ENCODE measurements at regions not wholly inside any gene's neighbourhood (a gene's known extent, or its start where the extent isn't known, plus 50 kb on each side); places are given as distances from the start of the nearest gene placed in this dataset.
A peak's percentile ranks its signal among the peaks of the same experiment; 100 is the strongest.

DNA sequence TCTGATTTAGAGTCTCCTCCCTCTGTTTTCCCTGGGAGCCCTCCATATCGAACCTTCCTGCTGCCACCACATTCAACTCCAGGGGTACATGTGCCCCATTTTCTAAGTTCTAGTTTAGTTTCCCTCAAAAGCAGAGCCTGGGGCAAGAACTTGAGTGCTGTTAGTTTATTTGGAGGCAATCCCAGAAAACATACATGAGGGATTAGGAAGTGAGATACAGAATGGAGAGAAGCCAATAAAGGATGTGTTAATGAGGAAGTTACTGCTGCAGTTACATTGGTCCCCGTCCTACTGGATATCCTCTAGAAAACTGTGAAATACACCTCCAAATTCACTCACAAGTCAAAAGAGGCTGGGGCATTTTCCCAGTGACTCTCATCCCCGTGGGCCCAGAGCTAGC is 159.4 kb upstream of the SMARCA2 start:
- DNase-seq: no peak
- H3K9me3 Mint-ChIP-seq: no peaks in the 10 kb centered on the region
- CTCF ChIA-PET: no interaction called here
- no peak overlapping the region for H3K4me3 Mint-ChIP-seq
- H3K27ac Mint-ChIP-seq: no peak overlapping the region
- no peaks in the 10 kb centered on the region for H3K27me3 Mint-ChIP-seq
- POLR2A ChIA-PET: no interaction called here
- no peaks in the 10 kb centered on the region for H3K4me1 Mint-ChIP-seq
- no peaks in the 10 kb centered on the region for H3K36me3 Mint-ChIP-seq (ENCODE audit: low read depth)

DNA sequence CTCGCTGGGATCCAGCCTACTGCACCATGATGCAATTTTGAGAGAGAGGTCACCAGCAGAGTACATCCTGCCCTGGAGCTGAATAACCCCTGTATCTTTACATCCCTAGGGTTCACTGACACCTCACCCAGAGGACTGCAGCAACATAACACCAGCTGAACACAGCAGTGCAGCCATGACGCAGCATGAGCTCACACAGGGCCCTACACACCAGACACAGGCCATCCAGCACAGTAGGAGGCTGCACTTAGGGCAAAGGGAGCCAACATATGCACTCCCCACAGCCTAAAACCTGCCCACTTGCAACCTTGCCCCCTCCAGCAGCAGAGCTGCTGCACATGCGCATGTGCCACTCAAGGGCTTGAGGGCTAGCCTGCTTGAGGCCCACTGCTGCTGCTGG is 157.3 kb upstream of the SMARCA2 start:
- CTCF ChIA-PET: no interaction called here
- Mint-ChIP-seq H3K4me3 (no peak overlapping the region), H3K27ac (no peak overlapping the region), H3K9me3 (peaks cover 4% of the 10 kb centered on the region), H3K27me3 (peaks cover 7% of the 10 kb centered on the region), H3K4me1 (peaks cover 9% of the 10 kb centered on the region), H3K36me3 (ENCODE audit: low read depth) (peaks cover 3% of the 10 kb centered on the region)
- DNase-seq: no peak
- POLR2A ChIA-PET: no interaction called here

DNA sequence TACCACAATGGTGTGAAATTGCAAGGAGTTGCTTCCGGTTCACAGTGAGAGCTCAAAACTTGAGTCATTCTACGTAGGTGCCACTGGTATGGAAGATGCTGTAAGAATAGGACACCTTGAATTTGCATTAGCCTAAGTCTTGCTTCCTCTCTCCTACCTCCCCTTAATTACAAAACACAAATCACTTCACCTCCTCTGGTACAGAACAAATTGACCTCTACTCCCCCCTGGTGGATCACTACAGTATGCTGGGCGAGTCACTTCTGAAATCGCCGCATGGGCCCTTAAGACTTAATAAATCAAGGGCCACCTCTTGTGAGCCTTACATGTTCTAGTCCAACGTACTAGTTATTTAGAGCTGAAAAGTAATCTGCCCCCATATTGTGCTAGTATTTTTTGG is 145.3 kb upstream of the SMARCA2 start:
- H3K27me3 Mint-ChIP-seq: peaks cover 45% of the 10 kb centered on the region
- ChIA-PET POLR2A (no interaction called here), CTCF (no interaction called here)
- no peak overlapping the region for H3K27ac Mint-ChIP-seq
- DNase-seq: no peak
- no peaks in the 10 kb centered on the region for H3K36me3 Mint-ChIP-seq (ENCODE audit: low read depth)
- peaks cover 7% of the 10 kb centered on the region for H3K4me1 Mint-ChIP-seq
- no peak overlapping the region for H3K4me3 Mint-ChIP-seq
- no peaks in the 10 kb centered on the region for H3K9me3 Mint-ChIP-seq

DNA sequence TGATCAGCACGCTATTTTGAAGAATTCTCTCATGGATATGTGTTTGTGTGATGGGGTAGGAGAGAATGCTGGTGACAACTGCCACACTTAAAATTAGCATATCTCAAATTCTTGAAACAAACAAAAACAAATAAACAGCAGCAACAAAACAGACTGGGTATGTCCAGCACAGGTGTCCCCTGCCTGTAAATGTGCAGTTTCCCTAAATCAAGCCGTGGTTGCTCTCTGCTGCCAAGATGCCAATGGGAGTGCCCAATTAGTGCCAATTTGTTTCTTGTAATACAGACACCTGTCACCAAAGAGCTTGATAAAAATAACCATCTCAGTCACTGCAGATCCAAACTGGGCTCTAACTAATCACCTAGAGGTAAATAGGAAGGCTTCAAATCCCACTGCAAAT is 144.2 kb upstream of the SMARCA2 start:
- H3K9me3 Mint-ChIP-seq: no peaks in the 10 kb centered on the region
- POLR2A ChIA-PET: no interaction called here
- peaks cover 17% of the 10 kb centered on the region for H3K4me1 Mint-ChIP-seq
- H3K4me3 Mint-ChIP-seq: no peak overlapping the region
- H3K36me3 Mint-ChIP-seq (ENCODE audit: low read depth): no peaks in the 10 kb centered on the region
- peaks cover 45% of the 10 kb centered on the region for H3K27me3 Mint-ChIP-seq
- no peak overlapping the region for H3K27ac Mint-ChIP-seq
- CTCF ChIA-PET: no interaction called here
- no peak for DNase-seq

DNA sequence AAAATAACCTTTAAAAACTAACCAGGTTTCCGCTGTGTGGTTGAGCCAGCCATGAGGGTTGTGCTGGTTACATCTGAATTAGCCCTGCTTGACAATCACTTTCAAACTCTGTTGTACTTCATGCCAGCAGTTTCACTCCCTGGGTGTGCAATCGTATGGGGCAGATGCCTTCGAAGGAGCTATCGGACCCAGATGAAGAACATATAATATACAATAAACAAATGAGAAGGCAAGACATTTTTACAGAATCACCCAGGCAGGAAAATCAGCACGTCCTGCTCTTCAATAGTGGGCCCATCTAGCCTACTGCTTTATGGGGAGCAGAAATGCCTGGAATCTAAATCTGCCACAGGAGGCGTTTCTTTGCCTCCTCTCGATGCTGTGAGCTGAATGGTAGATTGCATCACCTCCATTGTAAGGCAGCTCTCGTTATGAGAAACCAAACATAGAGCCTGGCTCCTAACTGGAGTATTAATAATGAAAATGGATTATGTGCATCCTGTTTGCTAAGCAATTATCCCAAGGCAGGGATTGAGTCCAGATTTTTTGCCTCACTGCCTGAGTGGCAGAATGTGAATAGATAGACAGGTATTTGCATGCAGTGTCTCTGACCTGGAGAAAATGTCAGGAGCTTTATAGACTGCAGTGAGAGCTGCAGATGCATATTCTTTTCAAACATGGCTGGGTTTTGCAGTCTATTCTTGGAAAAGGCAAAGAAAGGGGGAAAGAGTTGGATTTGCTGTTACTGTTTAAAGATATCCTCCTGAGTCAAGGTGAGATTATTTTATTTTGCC is 143.3 kb upstream of the SMARCA2 start:
- no peak overlapping the region for H3K4me3 Mint-ChIP-seq
- ChIA-PET POLR2A (no interaction called here), CTCF (no interaction called here)
- no peak overlapping the region for H3K27ac Mint-ChIP-seq
- peaks cover 26% of the 10 kb centered on the region for H3K4me1 Mint-ChIP-seq
- peaks cover 39% of the 10 kb centered on the region for H3K27me3 Mint-ChIP-seq
- H3K36me3 Mint-ChIP-seq (ENCODE audit: low read depth): no peaks in the 10 kb centered on the region
- no peak for DNase-seq
- no peaks in the 10 kb centered on the region for H3K9me3 Mint-ChIP-seq

DNA sequence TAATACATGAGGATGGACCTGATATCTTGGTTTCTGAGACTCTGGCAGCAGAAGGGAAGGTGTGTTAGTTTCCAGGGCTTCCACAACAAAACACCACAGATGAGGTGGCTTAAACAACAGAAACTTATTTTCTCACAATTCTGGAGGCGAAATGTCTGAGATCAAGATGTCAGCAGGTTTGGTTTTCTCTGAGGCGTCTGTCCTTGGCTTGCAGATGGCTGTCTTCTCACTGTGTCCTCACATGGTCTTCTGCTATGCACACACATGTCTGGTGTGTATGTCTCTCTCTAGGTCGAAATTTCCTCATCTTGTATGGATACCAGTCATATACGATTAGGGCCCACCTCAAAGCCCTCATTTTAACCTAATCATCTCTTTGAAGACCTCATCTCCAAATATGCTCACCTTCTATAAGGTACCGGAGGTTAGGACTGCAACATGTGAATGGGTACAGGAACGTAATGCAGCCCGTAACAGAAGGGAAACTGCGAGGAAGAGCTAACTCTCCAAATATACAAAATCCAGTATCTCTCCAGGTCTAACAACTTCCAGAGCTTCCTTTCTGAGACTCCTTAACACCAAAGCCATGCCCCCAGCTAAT is 139.8 kb upstream of the SMARCA2 start:
- CTCF ChIA-PET: interaction anchor here (1.2 kb wide), 1 partner anchor 42 kb away, joined by 3 read pairs; no protein-coding TSS in a partner anchor
- H3K36me3 Mint-ChIP-seq (ENCODE audit: low read depth): no peaks in the 10 kb centered on the region
- POLR2A ChIA-PET: interaction anchor here (1.1 to 1.3 kb wide), 2 partner anchors 12 to 180 kb away, joined by 3 to 4 read pairs; no protein-coding TSS in a partner anchor
- peaks cover 33% of the 10 kb centered on the region for H3K4me1 Mint-ChIP-seq
- H3K9me3 Mint-ChIP-seq: no peaks in the 10 kb centered on the region
- H3K27me3 Mint-ChIP-seq: peaks cover 24% of the 10 kb centered on the region
- DNase-seq: no peak
- no peak overlapping the region for H3K4me3 Mint-ChIP-seq
- no peak overlapping the region for H3K27ac Mint-ChIP-seq

DNA sequence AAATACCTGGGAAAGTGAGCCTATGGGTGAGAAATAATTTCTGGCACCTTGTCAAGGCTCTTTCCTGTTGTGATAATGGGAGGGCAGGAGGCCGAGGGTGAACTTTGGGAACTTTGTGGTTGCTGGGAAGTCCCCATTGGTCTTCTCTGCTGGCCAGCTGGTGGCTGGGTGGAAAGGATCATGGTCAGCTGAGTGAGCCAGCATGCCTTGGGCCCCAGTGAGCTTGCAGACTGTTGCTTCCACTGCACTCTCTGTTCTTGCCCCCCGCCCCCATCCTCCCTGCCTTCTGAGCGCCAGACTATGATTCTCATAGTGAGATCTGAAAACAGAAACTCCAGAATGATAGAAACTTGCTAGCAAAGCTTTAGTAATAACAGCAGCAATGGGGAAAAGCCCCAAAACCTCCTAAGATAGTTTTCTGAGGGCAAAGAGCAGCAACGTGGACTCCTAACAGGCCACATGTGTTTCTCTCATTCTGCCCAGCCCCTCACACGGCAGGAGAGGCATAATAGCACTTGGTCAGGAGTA is 139.2 kb upstream of the SMARCA2 start:
- DNase-seq: peak; percentile 36
- H3K4me1 Mint-ChIP-seq: peaks cover 33% of the 10 kb centered on the region
- ChIA-PET POLR2A (interaction anchor here (1.1 to 1.3 kb wide), 2 partner anchors 11 to 179 kb away, joined by 3 to 4 read pairs; no protein-coding TSS in a partner anchor), CTCF (interaction anchor here (1.2 kb wide), 1 partner anchor 42 kb away, joined by 3 read pairs; no protein-coding TSS in a partner anchor)
- no peaks in the 10 kb centered on the region for H3K9me3 Mint-ChIP-seq
- no peaks in the 10 kb centered on the region for H3K36me3 Mint-ChIP-seq (ENCODE audit: low read depth)
- H3K27ac Mint-ChIP-seq: no peak overlapping the region
- H3K27me3 Mint-ChIP-seq: peaks cover 19% of the 10 kb centered on the region
- no peak overlapping the region for H3K4me3 Mint-ChIP-seq

DNA sequence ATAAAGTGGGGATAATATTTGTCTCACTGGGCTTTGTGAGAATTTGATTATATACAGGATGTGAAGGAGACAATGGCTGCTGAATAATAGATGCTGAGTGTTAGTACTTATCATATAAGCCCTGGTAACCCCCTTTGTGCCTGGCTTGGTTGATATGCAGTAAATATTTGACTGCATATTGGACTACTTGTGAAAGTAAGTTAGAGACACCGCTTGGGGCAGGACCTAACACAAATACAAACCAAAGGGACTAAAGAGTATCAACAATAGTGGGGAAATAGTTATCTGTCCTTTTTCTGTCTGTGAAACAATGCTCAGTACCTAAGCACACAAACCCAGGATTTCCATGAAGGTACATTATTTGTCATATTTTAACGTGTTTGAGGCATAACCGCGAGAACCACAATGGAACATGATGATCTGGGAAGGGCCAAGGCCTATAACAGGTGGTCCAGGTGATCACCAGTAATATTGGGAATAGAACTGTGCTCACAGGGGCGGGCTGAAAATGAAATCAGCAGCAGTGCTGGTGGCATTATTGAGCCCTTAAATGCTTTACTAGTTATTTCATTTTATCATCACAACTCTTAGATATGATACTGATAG is 138.2 kb upstream of the SMARCA2 start:
- ChIA-PET CTCF (interaction anchor here (1.2 kb wide), 1 partner anchor 41 kb away, joined by 3 read pairs; no protein-coding TSS in a partner anchor), POLR2A (no interaction called here)
- H3K36me3 Mint-ChIP-seq (ENCODE audit: low read depth): no peaks in the 10 kb centered on the region
- H3K27ac Mint-ChIP-seq: no peak overlapping the region
- H3K4me1 Mint-ChIP-seq: peaks cover 30% of the 10 kb centered on the region
- no peak overlapping the region for H3K4me3 Mint-ChIP-seq
- H3K9me3 Mint-ChIP-seq: no peaks in the 10 kb centered on the region
- peaks cover 17% of the 10 kb centered on the region for H3K27me3 Mint-ChIP-seq
- DNase-seq: no peak

DNA sequence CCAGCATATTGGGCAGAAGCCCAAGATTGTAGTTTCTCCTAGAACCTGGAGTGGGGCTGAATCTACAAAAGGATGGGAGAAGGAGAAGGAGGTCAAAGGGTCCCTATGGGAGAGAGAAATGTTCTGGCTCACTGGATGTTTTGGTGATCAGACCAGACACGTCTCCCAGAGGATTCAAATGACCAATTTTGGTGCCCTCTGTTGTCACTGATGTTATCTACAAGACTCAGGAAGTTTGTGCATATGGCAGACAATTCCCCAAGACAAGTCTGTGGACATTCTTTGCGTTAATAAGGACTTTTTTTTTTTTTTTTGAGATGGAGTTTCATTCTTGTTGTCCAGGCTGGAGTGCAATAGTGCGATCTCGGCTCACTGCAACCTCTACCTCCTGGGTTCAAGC is 137.2 kb upstream of the SMARCA2 start:
- ChIA-PET CTCF (no interaction called here), POLR2A (no interaction called here)
- DNase-seq: no peak
- no peaks in the 10 kb centered on the region for H3K36me3 Mint-ChIP-seq (ENCODE audit: low read depth)
- H3K9me3 Mint-ChIP-seq: no peaks in the 10 kb centered on the region
- H3K27ac Mint-ChIP-seq: no peak overlapping the region
- peaks cover 25% of the 10 kb centered on the region for H3K4me1 Mint-ChIP-seq
- H3K4me3 Mint-ChIP-seq: no peak overlapping the region
- H3K27me3 Mint-ChIP-seq: peaks cover 15% of the 10 kb centered on the region

DNA sequence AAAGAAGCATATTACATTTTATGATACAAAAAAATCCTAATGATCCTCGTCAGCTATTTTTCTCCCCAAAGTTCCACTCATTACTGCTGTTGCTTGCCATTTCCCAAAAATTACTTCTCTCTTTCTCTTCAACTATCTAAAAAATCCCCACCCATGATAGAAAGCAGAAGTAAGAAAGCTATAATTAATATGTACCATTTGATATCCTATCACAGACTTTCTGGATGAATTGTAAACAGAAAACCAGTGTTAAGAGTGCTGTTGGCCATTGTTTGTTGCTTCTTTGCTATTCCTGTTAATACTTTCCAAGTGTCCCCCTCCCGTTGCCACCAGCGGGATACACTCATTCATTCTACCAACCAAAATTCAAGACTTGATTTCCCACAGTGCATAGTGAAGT is 136.3 kb upstream of the SMARCA2 start:
- H3K36me3 Mint-ChIP-seq (ENCODE audit: low read depth): no peaks in the 10 kb centered on the region
- H3K9me3 Mint-ChIP-seq: no peaks in the 10 kb centered on the region
- no peak overlapping the region for H3K4me3 Mint-ChIP-seq
- peaks cover 25% of the 10 kb centered on the region for H3K4me1 Mint-ChIP-seq
- peaks cover 13% of the 10 kb centered on the region for H3K27me3 Mint-ChIP-seq
- CTCF ChIA-PET: no interaction called here
- DNase-seq: no peak
- H3K27ac Mint-ChIP-seq: no peak overlapping the region
- POLR2A ChIA-PET: interaction anchor here (0.9 kb wide), 1 partner anchor 176 kb away, joined by 3 read pairs; no protein-coding TSS in a partner anchor

DNA sequence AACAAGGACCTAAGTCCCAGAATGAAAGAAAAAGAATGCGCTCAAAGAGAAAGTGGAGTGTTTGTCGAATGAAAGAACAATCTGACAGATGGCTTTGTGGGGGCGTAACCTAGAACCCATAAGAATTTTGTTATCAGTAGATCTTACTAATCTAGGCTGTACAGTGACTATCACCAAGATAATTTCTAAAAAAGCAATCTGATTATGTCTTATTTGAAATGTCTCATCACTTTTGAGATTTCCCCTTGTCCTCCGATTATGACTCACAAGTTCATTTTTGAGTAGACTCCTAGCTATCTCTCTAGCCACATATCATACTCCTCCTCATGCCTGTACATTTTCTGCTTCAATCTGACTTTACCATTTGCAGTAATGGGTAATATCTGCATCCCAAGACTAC is 135.6 kb upstream of the SMARCA2 start:
- POLR2A ChIA-PET: interaction anchor here (0.9 to 1.5 kb wide), 3 partner anchors 10 to 175 kb away, joined by 3 to 4 read pairs (median 4); no protein-coding TSS in a partner anchor
- no peak for DNase-seq
- Mint-ChIP-seq H3K27me3 (peaks cover 13% of the 10 kb centered on the region), H3K36me3 (ENCODE audit: low read depth) (no peaks in the 10 kb centered on the region), H3K9me3 (no peaks in the 10 kb centered on the region), H3K4me3 (no peak overlapping the region), H3K4me1 (peaks cover 25% of the 10 kb centered on the region), H3K27ac (no peak overlapping the region)
- CTCF ChIA-PET: no interaction called here

DNA sequence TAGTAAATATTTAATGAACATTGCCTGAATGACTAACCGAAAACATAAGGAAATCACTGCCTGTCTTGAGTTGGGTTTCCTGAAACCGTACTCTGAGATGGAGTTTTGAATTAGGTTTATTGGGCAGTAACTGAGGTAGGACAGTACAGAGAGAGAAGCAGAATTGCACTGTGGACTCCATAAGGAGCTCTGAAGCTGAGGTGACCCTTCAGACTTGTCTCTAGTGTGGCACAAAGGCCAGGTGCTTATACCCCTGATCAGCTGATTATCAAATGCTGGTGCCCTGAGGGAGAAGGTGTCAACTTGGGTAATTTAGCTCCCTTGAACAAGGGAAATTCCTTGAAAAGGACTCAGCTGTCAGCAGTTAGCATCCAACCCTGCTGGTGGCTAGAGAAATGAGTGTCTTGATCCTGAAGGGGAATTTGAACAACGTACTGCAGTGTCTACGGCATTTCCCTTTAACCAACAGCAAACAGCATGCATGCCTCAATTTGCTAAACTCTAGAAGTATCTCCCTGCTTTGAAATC is 135.0 kb upstream of the SMARCA2 start:
- Mint-ChIP-seq H3K27ac (no peak overlapping the region), H3K4me1 (peaks cover 24% of the 10 kb centered on the region), H3K4me3 (no peak overlapping the region), H3K9me3 (no peaks in the 10 kb centered on the region), H3K27me3 (peaks cover 12% of the 10 kb centered on the region), H3K36me3 (ENCODE audit: low read depth) (no peaks in the 10 kb centered on the region)
- CTCF ChIA-PET: no interaction called here
- DNase-seq: no peak
- POLR2A ChIA-PET: interaction anchor here (1.4 to 1.5 kb wide), 2 partner anchors 9 to 137 kb away, joined by 4 read pairs; no protein-coding TSS in a partner anchor

DNA sequence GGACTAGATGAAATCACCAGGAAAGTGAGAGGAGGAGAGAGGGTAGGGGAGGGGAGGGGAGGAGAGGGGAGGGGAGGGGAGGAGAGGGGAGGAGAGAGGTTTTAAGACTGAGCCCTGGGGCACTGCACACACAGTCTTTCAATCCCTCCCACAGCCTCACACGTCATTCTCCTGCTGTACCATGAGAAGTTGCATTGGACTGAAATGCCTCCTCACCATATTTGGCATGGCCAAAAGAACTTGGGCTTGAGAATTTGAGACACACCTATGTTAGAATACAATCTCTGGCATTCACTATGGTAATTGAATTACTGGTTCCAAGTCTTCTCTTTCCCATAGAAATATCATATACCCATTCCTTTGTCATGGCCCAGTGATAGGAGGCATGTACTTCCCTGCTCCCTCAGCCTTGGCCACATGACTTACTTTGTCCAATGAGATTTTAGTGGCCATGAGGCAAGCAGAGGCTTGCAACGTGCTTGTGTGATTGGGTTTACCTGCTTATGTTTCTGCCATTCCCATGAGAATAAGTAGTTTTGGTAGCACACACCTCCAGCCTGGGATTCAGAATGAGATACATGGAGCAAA is 133.3 kb upstream of the SMARCA2 start:
- Mint-ChIP-seq H3K27me3 (peaks cover 12% of the 10 kb centered on the region), H3K4me1 (peaks cover 7% of the 10 kb centered on the region), H3K4me3 (no peak overlapping the region), H3K9me3 (no peaks in the 10 kb centered on the region), H3K36me3 (ENCODE audit: low read depth) (no peaks in the 10 kb centered on the region), H3K27ac (no peak overlapping the region)
- CTCF ChIA-PET: no interaction called here
- POLR2A ChIA-PET: no interaction called here
- DNase-seq: no peak

Data from activated CD4-positive, alpha-beta memory T cell treated with anti-CD3 and anti-CD28 coated beads, Interleukin-2, amount 10 ng/mL, durations not matched to agents 7 days and 5 days (primary cell).